HG03342 (cell line): ENCODE measurements at regions not wholly inside any gene's neighbourhood (a gene's known extent, or its start where the extent isn't known, plus 50 kb on each side); places are given as distances from the start of the nearest gene placed in this dataset.

Experiments
- ATAC-seq: cut with Tn5 transposase; IDR thresholded peaks from one replicate; pipeline ENCODE4 v1.9.1; 2021; ENCODE audit warnings: mild to moderate bottlenecking, moderate library complexity; ENCODE audit not compliant: unreplicated experiment

DNA sequence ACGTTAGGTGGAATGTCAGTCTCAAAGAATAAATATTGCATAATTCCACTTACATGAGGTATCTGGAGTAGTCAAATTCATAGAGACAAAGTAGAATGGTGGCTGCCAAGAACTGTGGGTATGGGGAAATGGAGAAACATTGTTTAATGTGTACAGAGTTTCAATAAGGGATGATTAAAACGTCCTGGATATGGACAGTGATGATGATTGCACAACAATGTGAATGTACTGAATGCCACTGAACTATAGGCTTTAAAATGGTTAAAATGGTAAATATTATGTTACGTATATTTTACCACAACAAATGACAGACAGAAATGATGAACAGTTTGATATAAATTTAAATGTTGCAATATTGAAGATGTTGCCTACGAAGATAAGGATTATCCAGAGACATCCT lies 602.0 kb upstream of the PKDCC start:
- no peak for ATAC-seq

DNA sequence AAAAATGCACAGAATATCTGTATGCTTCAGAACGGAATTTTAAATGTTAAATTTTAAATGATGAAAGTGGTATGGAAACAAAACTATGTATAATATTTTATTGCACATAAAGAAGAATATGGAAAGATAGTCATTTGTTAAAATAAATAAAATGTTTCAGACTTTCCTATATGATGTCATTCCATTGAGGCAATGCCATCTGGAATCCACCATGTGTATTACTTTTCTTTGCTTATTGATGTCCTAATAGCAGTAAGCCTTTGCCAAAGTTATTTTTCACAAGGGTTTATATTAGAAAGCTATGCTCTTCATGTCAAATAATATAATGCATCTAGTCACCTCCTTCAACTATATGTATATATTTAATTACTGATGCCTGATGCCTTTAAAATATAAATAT lies 601.6 kb upstream of the PKDCC start:
- no peak for ATAC-seq

DNA sequence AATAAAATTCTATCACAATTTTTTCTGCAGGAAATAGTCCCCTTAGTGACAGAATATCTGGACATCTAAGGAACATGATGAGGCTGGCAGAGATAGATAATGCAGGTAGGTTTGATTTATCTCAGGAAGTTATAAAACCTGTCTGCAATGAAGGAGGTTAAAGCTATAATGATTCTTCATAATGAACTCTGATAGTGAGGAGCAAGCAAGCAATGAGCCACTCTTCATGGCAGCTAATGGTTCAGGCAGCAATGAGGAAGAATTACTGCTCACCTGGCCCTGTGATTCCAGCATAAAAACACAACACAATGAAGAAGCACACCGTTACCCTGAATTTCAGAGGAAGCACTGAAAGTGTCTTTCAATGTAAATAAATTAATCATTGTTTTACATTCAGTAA lies 599.6 kb upstream of the PKDCC start:
- no peak for ATAC-seq

DNA sequence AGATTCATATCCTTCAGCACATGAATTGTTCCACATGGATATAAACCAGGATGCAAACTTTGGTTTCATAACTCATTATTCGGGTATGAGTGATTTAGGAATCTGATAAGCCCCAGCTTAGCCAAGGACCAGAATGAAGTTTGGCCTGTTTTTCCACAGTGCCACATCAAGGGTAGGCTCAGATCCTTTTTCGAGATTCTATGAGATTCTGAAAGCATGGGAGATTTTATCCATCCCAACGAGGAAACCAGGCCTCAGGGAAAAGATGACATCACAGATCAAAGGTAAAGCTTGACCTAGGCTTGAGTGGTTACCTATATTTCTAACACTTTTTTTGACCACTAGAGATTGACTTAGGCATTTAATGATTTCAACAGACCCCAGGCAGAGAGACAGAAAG lies 590.8 kb upstream of the PKDCC start:
- no peak for ATAC-seq

DNA sequence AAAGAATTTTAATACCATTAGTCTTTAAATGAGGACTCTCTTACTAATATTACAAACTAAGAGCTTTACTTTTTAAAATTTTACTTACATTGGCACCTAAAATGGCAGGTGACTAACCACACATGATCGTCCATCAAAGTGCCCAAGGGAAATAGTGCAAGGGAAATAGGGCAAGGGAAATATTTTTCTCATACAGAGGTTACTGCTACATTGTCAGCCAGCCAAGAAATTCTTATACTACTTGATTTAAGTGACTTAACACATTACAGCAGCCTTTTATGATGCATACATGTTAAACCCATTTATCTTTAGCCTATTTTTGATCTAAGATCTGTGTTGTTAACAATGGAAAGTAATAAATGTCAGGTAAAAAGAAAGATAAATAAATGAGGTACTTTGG lies 587.2 kb upstream of the PKDCC start:
- ATAC-seq, result no peak

DNA sequence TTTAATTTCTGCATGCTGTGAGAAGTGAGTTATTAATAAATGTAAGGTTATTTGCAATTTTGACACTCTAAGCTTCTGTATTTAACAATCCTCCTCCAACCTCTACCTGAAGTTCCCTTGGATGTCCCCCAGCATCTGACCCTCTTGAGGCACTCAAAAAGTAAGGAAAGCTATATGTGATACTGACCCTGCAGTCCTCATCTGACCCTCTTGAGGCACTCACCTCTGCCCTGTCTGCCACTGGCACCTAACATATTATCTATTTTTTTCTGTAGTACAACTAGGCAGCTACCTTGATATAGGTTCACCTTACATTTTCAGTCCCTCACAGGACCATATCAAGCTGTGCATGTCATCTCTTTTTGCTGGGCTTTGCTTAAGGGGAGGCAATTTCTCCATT lies 583.4 kb upstream of the PKDCC start:
- ATAC-seq, result no peak

DNA sequence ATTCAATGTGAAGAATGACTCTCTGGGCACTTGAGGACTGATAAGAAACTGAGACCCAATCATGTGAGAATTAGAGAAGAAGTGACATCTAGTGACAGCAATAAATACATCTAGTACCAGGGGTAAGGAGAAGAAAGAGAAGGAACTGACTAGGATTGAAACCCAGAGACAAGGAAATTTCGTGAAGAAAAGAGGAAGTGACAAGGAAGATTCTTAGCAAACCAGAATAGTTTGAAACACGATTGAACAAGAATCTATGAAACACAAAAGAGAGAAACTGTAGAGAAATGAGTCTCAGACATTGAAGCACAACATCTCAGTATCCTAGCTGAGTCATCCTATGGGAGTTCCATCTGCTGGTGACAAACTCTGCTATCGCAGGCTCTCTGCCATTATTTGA lies 571.9 kb upstream of the PKDCC start:
- peak; percentile 55 for ATAC-seq

DNA sequence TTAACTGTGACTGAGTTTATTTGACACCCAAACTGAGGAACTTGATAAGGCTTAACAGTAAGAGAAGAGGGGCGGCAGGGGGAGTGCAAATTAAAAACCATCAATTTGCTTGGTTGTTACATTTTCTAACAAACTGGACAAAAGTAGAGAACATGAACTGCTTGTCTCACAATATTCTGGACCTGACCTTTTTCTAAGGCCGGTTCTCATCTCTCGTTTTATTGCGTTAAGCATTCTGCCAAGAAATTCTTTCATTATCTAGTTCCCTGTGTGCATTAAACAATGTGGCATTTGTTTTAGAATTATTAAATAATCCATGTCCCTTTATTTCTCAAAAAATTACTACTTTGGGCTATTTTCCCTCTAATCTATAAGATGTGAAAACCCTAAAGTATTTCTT lies 565.2 kb upstream of the PKDCC start:
- no peak for ATAC-seq

DNA sequence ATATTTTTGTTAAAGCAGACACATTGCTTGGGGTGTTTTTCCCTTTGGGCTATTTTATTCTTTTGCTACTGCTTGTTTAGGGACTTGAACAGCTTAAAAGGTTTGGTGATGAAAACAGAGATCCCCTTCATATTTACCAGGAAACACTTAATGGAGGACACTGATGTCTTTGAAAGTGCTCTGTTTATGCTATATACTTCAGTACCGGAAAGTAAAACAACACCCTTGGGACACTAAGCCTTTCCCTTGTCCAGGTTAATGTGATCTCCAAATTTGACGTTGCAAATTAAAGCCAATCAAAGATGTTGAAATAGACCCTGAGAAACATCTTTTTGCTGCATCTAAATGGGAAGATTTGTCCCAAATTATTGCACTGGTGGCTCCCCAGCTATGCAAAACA lies 564.6 kb upstream of the PKDCC start:
- ATAC-seq, result no peak

DNA sequence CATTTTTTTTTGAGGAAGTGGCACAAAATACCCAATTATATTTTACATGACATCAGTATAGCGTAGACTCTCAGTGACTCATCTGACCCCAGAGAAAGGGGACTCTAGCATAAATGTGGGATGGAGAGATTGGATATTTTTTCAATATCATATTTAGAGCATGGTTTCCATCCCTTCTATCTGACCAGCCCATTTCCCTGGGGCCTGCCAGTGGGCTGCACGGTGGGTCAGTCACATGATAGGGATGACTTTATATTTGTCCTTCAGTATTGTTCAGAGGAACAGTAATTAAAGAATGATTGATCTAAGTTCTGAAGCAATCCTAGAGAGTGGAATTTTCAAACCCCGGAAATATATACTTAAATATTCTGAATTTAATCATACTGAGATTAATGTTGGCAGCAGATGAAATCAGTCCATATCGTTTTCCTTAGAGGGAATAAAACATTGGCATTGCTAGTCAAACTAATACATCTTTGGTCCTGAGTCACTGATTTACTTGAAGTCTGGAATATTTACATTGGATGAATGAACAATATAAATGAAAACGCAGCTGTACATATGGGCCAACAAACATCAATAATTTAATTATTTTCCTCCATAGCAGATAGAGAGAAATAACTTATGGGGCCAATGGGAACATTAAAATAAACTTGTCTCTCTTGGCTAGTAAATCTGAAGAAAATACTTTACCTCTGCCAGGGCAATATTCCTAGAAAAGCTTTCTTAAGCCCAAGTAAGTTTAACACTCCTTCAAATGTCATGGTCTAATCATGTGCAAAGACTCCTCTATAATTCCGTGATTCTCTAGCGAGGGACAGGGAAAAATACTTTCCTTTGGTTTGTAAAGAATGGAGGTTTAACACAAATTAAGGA lies 563.6 kb upstream of the PKDCC start:
- no peak for ATAC-seq

DNA sequence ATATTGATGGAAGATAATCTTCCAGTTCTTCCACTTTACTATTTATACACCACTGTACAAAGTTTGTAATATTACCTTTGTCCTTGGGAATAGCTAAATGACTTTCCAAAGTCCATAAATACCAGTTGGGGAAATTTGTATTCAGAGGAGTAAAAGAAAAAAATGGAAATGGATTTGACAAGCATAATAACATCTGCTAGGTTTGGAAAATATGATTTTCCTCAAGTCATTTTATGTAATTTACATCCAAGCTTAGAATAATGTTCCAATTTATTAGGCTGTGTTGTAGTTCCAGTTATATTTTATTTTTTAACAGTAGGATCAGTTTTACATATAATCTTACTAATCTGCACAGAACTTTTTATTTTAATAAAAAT lies 563.0 kb upstream of the PKDCC start:
- ATAC-seq, result no peak

DNA sequence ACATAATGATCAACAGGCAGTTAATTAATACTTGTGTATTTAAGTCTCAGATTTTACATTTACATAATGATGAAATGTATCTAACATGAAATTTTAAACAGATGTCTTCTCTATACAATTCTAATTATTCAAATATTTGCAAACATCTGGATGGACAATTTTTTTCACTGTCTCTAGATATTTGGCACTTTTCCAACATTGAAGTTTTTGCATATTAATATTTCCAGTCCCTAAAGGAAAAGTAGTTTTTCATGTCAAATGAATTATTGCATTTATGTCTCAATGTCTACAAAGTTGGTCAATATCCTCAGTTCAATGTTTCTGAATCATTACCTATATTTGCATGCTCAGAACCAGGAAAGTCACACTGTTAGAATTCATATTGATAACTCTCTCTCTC lies 560.9 kb upstream of the PKDCC start:
- ATAC-seq, result no peak

DNA sequence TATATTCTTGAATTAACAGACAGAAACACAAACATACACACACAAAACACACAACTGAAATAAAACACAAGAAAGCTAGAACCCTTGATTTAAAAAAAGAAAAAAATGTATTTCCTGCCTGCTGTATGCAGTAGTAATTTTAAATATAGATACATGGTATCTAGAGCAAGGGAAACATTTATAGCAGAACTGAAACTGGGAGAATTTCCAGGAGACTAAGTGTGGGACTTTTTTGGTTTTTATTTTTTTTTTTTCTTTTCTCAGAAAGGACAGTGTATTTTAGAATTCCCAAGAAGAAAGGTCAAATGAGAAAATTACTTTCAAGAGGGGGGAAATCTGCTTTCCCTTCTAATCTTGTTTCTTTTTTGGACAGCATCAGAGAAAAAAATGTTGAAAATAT lies 558.9 kb upstream of the PKDCC start:
- no peak for ATAC-seq

DNA sequence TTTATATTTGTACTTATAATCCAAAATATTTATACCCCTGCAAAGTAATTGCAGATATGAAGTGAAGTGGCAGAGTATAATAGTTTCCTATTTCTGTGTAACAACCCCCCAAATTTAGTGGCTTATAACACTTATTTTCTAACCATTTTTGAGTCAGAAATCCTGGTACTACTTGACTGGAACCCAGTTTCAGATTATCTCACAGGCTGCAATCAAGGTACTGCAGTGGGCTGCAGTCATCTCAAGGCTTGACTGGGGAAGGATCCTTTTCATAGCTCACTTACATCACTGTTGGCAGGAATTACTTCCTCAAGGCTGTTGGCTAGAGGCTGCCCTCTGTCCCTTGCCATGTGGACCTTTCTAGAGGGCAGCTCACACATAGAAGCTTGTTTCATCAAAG lies 558.2 kb upstream of the PKDCC start:
- no peak for ATAC-seq

DNA sequence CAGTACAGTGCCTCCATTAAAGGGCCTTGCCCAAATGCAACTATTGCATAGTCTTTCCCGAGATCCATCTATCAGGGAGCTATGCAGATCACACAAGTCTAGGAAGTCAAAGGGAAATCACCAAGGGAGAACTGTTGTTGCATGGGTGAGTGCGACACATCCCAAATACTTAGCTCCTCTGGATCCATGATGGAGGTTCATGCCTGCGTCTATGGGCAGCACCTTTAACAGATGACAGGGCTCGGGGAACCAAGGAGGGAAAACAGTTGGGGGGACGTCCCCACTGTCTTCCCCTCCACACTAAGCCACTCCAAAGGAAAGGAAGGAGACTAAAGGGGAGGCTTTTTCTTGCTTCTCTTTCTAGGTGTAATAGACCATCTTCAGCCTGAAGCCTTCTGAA lies 552.8 kb upstream of the PKDCC start:
- no peak for ATAC-seq

DNA sequence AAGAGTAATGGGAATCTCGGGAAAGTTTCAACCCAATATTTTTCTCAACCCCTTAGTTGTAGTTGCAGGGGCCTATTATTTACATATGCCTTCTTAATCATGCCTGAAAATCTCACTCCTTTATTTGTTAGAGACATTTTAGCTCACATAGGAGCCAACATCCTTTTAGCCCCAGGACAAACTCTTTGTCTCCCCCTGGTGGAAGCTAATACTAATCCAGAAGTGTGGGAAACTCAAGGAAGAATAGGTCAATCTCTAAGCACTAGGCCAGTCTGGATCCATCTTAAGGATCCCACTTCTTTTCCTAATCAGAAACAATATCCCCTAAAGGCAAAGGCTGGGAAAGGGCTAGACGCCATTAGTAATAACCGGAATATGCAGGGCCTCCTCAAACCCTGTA lies 550.9 kb upstream of the PKDCC start:
- no peak for ATAC-seq

DNA sequence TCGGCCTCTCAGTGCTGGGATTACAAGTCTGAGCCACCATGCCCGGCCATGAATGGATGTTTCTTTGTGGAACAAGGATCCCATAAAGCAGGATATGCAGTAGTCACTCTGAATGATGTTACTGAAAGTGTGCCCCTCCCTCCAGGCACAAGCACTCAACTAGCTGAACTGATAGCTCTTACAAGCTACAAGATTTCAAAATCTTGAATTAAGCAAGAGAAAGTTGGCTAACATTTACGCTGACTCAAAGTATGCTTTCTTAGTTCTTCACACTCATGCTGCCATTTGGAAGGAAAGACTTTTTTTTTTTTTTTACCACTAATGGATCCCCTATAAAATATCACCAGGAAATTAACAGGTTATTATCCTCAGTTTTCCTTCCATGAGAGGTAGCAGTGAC lies 549.0 kb upstream of the PKDCC start:
- no peak for ATAC-seq

DNA sequence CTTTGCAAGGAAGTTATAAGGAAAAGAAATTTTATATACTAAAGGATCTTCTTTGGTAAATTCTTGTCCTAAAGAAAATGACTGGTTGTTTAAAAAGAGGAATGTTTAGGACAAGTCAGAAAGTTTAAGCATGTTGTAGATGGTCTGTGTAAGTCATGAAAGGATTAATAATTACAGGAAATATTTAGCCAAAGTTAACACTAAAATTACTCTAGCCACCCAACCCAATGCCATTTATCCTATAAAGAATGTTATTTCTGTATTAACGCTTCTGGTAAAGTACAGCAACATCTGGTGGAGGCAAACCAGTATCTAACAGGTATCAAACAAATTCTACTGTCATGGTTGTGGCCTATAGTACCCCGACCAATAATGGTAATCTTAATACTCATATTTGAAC lies 546.9 kb upstream of the PKDCC start:
- no peak for ATAC-seq

DNA sequence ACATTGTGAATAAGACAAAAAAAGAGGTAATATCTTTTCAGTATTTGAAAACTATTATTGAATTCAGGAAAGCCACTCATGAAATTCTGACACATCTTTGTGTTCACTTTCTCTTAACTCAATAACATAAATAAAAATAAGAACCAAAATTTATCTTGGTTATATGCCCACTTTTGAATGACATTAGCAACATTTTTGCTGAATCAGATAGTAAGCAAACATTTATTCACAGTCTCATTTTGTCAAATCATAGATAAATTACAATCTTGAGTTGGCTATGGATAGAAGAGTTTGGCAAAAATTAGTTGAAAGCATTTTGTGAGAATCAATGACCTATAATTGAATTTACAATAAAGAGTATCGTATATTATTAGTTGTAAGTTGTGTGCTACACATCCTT lies 545.1 kb upstream of the PKDCC start:
- no peak for ATAC-seq

DNA sequence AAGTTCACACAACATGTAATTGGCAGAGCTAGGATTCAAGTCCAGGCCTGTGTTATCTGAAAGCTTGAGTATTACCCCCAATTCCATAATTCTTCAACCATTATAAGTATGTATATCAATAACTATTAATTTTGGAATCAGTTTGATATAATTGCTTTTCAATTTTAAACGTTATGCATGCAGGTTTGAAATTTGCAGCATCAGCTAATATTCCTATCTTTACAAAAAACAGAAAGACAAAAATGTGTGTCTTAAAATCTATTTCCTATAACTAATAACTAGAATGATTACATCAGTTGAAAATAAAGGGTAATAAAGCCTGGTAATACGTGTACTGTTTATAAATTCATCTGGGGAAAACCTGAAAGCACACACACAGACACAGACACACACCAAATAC lies 543.3 kb upstream of the PKDCC start:
- no peak for ATAC-seq

DNA sequence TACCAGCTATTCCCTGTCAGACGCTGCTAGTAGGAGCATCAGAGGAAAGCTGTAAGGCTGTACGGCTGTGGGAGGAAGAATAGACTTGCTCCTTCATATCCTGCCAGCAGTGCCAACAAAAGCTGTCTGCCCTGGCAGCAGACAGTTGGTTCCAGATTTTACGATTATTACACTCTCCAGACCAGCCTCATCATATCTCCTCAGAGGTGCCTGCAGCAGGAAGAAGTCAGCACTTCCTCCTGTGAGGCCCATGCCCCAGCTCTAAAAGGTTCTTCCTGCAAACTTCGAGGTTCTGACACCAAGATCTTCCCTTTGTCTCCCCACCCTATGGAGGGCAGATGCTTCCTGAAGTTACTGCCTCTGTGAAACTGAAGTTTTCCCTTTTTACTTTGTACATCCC lies 537.7 kb upstream of the PKDCC start:
- ATAC-seq, result no peak

DNA sequence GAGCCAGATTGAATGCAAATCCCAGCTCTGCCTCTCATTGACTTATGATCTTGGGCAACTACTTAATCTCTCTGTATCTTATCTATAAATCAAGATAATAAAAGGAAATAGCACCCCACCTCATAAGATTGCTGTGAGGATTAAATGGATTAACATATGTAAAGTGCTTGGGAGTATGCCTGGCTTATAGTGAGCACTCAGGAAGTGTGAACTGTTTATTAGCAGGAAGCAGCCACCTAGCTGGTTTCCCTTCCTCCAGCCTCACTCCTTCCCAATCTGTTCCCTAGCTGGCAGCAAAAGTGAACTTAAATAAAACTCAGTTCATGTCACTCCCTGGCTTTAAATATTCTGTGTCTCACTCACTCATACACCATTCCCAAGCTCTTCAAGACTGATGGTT lies 526.6 kb upstream of the PKDCC start:
- ATAC-seq, result no peak
